WTC11 (cell line): ENCODE measurements at regions not wholly inside any gene's neighbourhood (a gene's known extent, or its start where the extent isn't known, plus 50 kb on each side); places are given as distances from the start of the nearest gene placed in this dataset.

Experiments
- ATAC-seq: fragments of 200-7000 bp; cut with Tn5 transposase; 2 replicates; pipeline ENCODE4 v1.10.0; 2021; ENCODE audit warnings: mild to moderate bottlenecking, moderate library complexity
- CTCF ChIA-PET: fragments of 300-600 bp; sonication (Branson Sonifier 250); formaldehyde crosslinking; loops from one replicate; lab custom pipeline; 2021; ENCODE audit warnings: antibody characterized with exemption; lab: Charles Lee
- POLR2A ChIA-PET: fragments of 350-600 bp; sonication (Branson Sonifier 250); formaldehyde crosslinking; loops from one replicate; lab custom pipeline; 2021; ENCODE audit warnings: antibody characterized with exemption; lab: Charles Lee
- DNase-seq: peaks from one replicate; pipeline ENCODE4 v3.0.0; 2021; ENCODE audit warnings: low spot score
- H3K27ac Mint-ChIP-seq: 2 replicates; pipeline ENCODE4 v1.8.0; 2021; ENCODE audit warnings: mixed read lengths
- H3K27me3 Mint-ChIP-seq: 2 replicates; pipeline ENCODE4 v1.8.0; 2021; ENCODE audit warnings: low read depth, mild to moderate bottlenecking, moderate library complexity, mixed read lengths
- H3K36me3 Mint-ChIP-seq: 2 replicates; pipeline ENCODE4 v1.8.0; 2021; ENCODE audit warnings: mixed read lengths
- H3K4me1 Mint-ChIP-seq: 2 replicates; pipeline ENCODE4 v1.8.0; 2022; ENCODE audit warnings: mixed read lengths
- H3K4me3 Mint-ChIP-seq: 2 replicates; pipeline ENCODE4 v1.8.0; 2021; ENCODE audit warnings: mild to moderate bottlenecking, moderate library complexity, mixed read lengths
- H3K9me3 Mint-ChIP-seq: 2 replicates; pipeline ENCODE4 v1.8.0; 2021; ENCODE audit warnings: mixed read lengths
- ATF1 ChIP-seq: sonication (generic); formaldehyde crosslinking; IDR thresholded peaks from 2 replicates; pipeline ENCODE4 v1.8.1; 2023; ENCODE audit warnings: mild to moderate bottlenecking, moderate library complexity, missing genetic modification reagents
- CREB1 ChIP-seq: sonication (generic); formaldehyde crosslinking; IDR thresholded peaks from 2 replicates; pipeline ENCODE4 v1.8.0; 2023; ENCODE audit warnings: mild to moderate bottlenecking, missing genetic modification reagents
- EMX1 ChIP-seq: fragments of 250-450 bp; sonication (Bioruptor Pico); IDR thresholded peaks from 2 replicates; pipeline ENCODE4 v1.8.0; 2021; ENCODE audit warnings: mild to moderate bottlenecking
- IRF2 ChIP-seq: sonication (generic); formaldehyde crosslinking; IDR thresholded peaks from 2 replicates; pipeline ENCODE4 v1.8.0; 2022; ENCODE audit warnings: low read depth, missing genetic modification reagents, borderline replicate concordance
- JAZF1 ChIP-seq: fragments of 250-450 bp; sonication (Bioruptor Pico); IDR thresholded peaks from 2 replicates; pipeline ENCODE4 v1.9.0; 2021; ENCODE audit warnings: moderate library complexity, mild to moderate bottlenecking, inconsistent platforms
- KAT7 ChIP-seq: sonication (generic); formaldehyde crosslinking; IDR thresholded peaks from 2 replicates; pipeline ENCODE4 v1.8.1; 2023; ENCODE audit warnings: missing genetic modification reagents, mild to moderate bottlenecking, borderline replicate concordance
- NR3C1 ChIP-seq: sonication (generic); formaldehyde crosslinking; conservative IDR thresholded peaks from 2 replicates; pipeline ENCODE4 v1.8.1; 2023; ENCODE audit warnings: low read depth, mild to moderate bottlenecking, missing genetic modification reagents
- RORB ChIP-seq: fragments of 250-450 bp; sonication (Bioruptor Pico); IDR thresholded peaks from 2 replicates; pipeline ENCODE4 v1.9.0; 2021; ENCODE audit warnings: mild to moderate bottlenecking
- SMAD3 ChIP-seq: sonication (generic); formaldehyde crosslinking; IDR thresholded peaks from 2 replicates; pipeline ENCODE4 v1.8.0; 2022; ENCODE audit warnings: missing genetic modification reagents, mild to moderate bottlenecking, borderline replicate concordance
- SOX15 ChIP-seq: fragments of 250-450 bp; sonication (Bioruptor Pico); IDR thresholded peaks from 2 replicates; pipeline ENCODE4 v1.9.0; 2021; ENCODE audit warnings: mild to moderate bottlenecking
- ZNF263 ChIP-seq: sonication (generic); formaldehyde crosslinking; IDR thresholded peaks from 2 replicates; pipeline ENCODE4 v1.8.1; 2022; ENCODE audit warnings: low read depth, mild to moderate bottlenecking, moderate library complexity, missing genetic modification reagents
- ZNF671 ChIP-seq: fragments of 250-450 bp; sonication (Bioruptor Pico); IDR thresholded peaks from 2 replicates; pipeline ENCODE4 v1.8.0; 2021; ENCODE audit warnings: mild to moderate bottlenecking
- TF ChIP-seq, protein P1 (sequence below): sonication (generic); formaldehyde crosslinking; IDR thresholded peaks from 2 replicates; pipeline ENCODE4 v1.8.0; 2022; ENCODE audit warnings: mild to moderate bottlenecking, missing genetic modification reagents
- TF ChIP-seq, protein P2 (sequence below): sonication (generic); formaldehyde crosslinking; IDR thresholded peaks from 2 replicates; pipeline ENCODE4 v1.8.0; 2023; ENCODE audit warnings: missing genetic modification reagents, mild to moderate bottlenecking, borderline replicate concordance
- TF ChIP-seq, protein P3 (sequence below): sonication (generic); formaldehyde crosslinking; IDR thresholded peaks from 2 replicates; pipeline ENCODE4 v1.8.1; 2023; ENCODE audit warnings: mild to moderate bottlenecking, missing genetic modification reagents, borderline replicate concordance
- TF ChIP-seq, protein P4 (sequence below): sonication (generic); formaldehyde crosslinking; IDR thresholded peaks from 2 replicates; pipeline ENCODE4 v1.8.1; 2023; ENCODE audit warnings: mild to moderate bottlenecking, moderate library complexity, missing genetic modification reagents
- TF ChIP-seq, protein P5 (sequence below): sonication (generic); formaldehyde crosslinking; IDR thresholded peaks from 2 replicates; pipeline ENCODE4 v1.8.1; 2022; ENCODE audit warnings: mild to moderate bottlenecking, missing genetic modification reagents, moderate library complexity, borderline replicate concordance
- TF ChIP-seq, protein P6 (sequence below): sonication (generic); formaldehyde crosslinking; IDR thresholded peaks from 2 replicates; pipeline ENCODE4 v1.8.1; 2023; ENCODE audit warnings: mild to moderate bottlenecking, missing genetic modification reagents, moderate library complexity
- TF ChIP-seq, protein P7 (sequence below): sonication (generic); formaldehyde crosslinking; IDR thresholded peaks from 2 replicates; pipeline ENCODE4 v1.8.0; 2023; ENCODE audit warnings: mild to moderate bottlenecking, missing genetic modification reagents

DNA sequence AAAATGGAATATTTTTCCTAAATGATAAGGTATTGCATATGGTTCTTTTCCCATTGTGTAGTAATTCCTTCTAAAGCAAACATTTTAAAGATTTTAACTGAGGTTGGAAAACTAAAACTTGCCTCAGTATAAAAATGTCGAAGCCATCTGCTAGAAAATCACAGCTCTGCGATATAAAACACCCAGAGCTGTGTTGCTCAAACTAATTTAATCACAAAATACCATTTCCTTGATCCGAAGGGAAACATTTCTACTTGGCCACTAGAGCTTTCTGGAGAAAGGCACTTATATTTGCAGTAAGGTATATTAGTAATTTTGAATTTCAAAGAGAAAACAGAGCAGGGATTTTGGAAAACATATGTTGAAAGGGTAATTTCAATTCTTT is 209.2 kb upstream of the ZNF32 start (continued):
- TF ChIP-seq, protein P1, sequence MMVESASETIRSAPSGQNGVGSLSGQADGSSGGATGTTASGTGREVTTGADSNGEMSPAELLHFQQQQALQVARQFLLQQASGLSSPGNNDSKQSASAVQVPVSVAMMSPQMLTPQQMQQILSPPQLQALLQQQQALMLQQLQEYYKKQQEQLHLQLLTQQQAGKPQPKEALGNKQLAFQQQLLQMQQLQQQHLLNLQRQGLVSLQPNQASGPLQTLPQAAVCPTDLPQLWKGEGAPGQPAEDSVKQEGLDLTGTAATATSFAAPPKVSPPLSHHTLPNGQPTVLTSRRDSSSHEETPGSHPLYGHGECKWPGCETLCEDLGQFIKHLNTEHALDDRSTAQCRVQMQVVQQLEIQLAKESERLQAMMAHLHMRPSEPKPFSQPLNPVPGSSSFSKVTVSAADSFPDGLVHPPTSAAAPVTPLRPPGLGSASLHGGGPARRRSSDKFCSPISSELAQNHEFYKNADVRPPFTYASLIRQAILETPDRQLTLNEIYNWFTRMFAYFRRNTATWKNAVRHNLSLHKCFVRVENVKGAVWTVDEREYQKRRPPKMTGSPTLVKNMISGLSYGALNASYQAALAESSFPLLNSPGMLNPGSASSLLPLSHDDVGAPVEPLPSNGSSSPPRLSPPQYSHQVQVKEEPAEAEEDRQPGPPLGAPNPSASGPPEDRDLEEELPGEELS: no peak
- TF ChIP-seq KAT7 (CRISPR knock-in tag): no peak
- no peak for TF ChIP-seq NR3C1
- no peak for TF ChIP-seq SOX15 (CRISPR knock-in tag)
- TF ChIP-seq EMX1: no peak
- TF ChIP-seq, protein P2, sequence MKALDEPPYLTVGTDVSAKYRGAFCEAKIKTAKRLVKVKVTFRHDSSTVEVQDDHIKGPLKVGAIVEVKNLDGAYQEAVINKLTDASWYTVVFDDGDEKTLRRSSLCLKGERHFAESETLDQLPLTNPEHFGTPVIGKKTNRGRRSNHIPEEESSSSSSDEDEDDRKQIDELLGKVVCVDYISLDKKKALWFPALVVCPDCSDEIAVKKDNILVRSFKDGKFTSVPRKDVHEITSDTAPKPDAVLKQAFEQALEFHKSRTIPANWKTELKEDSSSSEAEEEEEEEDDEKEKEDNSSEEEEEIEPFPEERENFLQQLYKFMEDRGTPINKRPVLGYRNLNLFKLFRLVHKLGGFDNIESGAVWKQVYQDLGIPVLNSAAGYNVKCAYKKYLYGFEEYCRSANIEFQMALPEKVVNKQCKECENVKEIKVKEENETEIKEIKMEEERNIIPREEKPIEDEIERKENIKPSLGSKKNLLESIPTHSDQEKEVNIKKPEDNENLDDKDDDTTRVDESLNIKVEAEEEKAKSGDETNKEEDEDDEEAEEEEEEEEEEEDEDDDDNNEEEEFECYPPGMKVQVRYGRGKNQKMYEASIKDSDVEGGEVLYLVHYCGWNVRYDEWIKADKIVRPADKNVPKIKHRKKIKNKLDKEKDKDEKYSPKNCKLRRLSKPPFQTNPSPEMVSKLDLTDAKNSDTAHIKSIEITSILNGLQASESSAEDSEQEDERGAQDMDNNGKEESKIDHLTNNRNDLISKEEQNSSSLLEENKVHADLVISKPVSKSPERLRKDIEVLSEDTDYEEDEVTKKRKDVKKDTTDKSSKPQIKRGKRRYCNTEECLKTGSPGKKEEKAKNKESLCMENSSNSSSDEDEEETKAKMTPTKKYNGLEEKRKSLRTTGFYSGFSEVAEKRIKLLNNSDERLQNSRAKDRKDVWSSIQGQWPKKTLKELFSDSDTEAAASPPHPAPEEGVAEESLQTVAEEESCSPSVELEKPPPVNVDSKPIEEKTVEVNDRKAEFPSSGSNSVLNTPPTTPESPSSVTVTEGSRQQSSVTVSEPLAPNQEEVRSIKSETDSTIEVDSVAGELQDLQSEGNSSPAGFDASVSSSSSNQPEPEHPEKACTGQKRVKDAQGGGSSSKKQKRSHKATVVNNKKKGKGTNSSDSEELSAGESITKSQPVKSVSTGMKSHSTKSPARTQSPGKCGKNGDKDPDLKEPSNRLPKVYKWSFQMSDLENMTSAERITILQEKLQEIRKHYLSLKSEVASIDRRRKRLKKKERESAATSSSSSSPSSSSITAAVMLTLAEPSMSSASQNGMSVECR (CRISPR knock-in tag): no peak
- no peak for TF ChIP-seq IRF2 (CRISPR knock-in tag)
- TF ChIP-seq SMAD3 (CRISPR knock-in tag): no peak

DNA sequence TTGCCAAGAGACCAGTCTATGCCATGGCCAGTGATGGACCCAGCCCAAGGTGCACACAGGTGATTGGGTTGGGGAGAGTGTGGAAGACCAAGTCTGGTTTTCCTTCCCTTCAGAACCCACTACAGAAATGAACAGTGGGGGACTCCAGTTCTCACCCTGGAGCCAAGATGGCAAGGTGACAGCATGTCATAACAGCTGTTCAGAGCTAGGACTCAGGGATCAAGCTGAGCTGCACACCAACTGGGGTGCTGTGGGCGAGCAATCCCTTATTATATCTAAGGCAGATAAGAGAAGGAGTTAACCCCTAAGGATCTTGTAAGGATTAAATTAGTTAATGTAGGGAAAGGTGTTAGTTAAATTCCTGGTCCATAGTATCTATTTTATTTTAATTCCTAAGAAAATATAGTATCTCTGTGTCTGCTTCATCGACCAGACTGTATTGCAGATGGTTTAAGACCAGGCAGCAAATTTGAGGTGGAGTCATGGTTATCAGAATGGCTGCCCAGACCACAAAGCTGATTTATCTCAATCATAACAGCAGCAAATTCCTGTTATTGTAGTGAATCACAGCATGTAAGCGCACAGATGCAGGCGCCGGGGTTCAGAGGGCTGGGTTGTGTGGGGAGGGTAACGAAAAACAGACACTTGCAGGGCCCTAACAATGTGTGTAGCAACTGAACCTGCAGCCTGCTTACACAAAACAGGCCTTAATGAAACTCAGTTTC is 208.7 kb upstream of the ZNF32 start:
- CTCF ChIA-PET: no interaction called here
- Mint-ChIP-seq H3K27ac (no peak overlapping the region), H3K9me3 (peaks cover 20% of the 10 kb centered on the region), H3K27me3 (no peaks in the 10 kb centered on the region), H3K4me3 (no peak overlapping the region), H3K36me3 (no peaks in the 10 kb centered on the region), H3K4me1 (no peaks in the 10 kb centered on the region)
- no peak for DNase-seq
- POLR2A ChIA-PET: no interaction called here
- ATAC-seq: no peak
- no peak for TF ChIP-seq ZNF263
- TF ChIP-seq, protein P3, sequence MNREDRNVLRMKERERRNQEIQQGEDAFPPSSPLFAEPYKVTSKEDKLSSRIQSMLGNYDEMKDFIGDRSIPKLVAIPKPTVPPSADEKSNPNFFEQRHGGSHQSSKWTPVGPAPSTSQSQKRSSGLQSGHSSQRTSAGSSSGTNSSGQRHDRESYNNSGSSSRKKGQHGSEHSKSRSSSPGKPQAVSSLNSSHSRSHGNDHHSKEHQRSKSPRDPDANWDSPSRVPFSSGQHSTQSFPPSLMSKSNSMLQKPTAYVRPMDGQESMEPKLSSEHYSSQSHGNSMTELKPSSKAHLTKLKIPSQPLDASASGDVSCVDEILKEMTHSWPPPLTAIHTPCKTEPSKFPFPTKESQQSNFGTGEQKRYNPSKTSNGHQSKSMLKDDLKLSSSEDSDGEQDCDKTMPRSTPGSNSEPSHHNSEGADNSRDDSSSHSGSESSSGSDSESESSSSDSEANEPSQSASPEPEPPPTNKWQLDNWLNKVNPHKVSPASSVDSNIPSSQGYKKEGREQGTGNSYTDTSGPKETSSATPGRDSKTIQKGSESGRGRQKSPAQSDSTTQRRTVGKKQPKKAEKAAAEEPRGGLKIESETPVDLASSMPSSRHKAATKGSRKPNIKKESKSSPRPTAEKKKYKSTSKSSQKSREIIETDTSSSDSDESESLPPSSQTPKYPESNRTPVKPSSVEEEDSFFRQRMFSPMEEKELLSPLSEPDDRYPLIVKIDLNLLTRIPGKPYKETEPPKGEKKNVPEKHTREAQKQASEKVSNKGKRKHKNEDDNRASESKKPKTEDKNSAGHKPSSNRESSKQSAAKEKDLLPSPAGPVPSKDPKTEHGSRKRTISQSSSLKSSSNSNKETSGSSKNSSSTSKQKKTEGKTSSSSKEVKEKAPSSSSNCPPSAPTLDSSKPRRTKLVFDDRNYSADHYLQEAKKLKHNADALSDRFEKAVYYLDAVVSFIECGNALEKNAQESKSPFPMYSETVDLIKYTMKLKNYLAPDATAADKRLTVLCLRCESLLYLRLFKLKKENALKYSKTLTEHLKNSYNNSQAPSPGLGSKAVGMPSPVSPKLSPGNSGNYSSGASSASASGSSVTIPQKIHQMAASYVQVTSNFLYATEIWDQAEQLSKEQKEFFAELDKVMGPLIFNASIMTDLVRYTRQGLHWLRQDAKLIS (CRISPR knock-in tag): no peak
- TF ChIP-seq RORB (CRISPR knock-in tag): no peak
- TF ChIP-seq ATF1 (CRISPR knock-in tag): no peak
- TF ChIP-seq SOX15 (CRISPR knock-in tag): no peak
- TF ChIP-seq, protein P4, sequence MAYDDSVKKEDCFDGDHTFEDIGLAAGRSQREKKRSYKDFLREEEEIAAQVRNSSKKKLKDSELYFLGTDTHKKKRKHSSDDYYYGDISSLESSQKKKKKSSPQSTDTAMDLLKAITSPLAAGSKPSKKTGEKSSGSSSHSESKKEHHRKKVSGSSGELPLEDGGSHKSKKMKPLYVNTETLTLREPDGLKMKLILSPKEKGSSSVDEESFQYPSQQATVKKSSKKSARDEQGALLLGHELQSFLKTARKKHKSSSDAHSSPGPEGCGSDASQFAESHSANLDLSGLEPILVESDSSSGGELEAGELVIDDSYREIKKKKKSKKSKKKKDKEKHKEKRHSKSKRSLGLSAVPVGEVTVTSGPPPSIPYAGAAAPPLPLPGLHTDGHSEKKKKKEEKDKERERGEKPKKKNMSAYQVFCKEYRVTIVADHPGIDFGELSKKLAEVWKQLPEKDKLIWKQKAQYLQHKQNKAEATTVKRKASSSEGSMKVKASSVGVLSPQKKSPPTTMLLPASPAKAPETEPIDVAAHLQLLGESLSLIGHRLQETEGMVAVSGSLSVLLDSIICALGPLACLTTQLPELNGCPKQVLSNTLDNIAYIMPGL: no peak
- no peak for TF ChIP-seq CREB1 (CRISPR knock-in tag)
- TF ChIP-seq ZNF671 (CRISPR knock-in tag): no peak
- no peak for TF ChIP-seq KAT7 (CRISPR knock-in tag)
- TF ChIP-seq JAZF1 (CRISPR knock-in tag): no peak
- TF ChIP-seq, protein P5, sequence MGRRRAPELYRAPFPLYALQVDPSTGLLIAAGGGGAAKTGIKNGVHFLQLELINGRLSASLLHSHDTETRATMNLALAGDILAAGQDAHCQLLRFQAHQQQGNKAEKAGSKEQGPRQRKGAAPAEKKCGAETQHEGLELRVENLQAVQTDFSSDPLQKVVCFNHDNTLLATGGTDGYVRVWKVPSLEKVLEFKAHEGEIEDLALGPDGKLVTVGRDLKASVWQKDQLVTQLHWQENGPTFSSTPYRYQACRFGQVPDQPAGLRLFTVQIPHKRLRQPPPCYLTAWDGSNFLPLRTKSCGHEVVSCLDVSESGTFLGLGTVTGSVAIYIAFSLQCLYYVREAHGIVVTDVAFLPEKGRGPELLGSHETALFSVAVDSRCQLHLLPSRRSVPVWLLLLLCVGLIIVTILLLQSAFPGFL (CRISPR knock-in tag): no peak
- TF ChIP-seq, protein P6, sequence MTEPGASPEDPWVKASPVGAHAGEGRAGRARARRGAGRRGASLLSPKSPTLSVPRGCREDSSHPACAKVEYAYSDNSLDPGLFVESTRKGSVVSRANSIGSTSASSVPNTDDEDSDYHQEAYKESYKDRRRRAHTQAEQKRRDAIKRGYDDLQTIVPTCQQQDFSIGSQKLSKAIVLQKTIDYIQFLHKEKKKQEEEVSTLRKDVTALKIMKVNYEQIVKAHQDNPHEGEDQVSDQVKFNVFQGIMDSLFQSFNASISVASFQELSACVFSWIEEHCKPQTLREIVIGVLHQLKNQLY (CRISPR knock-in tag): no peak
- TF ChIP-seq, protein P7, sequence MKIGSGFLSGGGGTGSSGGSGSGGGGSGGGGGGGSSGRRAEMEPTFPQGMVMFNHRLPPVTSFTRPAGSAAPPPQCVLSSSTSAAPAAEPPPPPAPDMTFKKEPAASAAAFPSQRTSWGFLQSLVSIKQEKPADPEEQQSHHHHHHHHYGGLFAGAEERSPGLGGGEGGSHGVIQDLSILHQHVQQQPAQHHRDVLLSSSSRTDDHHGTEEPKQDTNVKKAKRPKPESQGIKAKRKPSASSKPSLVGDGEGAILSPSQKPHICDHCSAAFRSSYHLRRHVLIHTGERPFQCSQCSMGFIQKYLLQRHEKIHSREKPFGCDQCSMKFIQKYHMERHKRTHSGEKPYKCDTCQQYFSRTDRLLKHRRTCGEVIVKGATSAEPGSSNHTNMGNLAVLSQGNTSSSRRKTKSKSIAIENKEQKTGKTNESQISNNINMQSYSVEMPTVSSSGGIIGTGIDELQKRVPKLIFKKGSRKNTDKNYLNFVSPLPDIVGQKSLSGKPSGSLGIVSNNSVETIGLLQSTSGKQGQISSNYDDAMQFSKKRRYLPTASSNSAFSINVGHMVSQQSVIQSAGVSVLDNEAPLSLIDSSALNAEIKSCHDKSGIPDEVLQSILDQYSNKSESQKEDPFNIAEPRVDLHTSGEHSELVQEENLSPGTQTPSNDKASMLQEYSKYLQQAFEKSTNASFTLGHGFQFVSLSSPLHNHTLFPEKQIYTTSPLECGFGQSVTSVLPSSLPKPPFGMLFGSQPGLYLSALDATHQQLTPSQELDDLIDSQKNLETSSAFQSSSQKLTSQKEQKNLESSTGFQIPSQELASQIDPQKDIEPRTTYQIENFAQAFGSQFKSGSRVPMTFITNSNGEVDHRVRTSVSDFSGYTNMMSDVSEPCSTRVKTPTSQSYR: no peak
